CD1c-positive myeloid dendritic cell (primary cell): ENCODE measurements at regions not wholly inside any gene's neighbourhood (a gene's known extent, or its start where the extent isn't known, plus 50 kb on each side); places are given as distances from the start of the nearest gene placed in this dataset.
A peak's percentile ranks its signal among the peaks of the same experiment; 100 is the strongest.

Source experiments
- DNase-seq: peaks from one replicate; pipeline ENCODE4 v3.0.0-alpha.2; 2016; ENCODE audit errors: extremely low spot score

GRCh38 chr10:123573236-123574108 is 92.7 kb upstream of the GPR26 start:
- peak; percentile 23 for DNase-seq

GRCh38 chr10:123574109-123574698 is 92.0 kb upstream of the GPR26 start:
- no peak for DNase-seq

- no peak for DNase-seq
Observed at GRCh38 chr10:123575105-123575504, 91.0 kb upstream of the GPR26 start.

GRCh38 chr10:123576706-123577105 is 89.4 kb upstream of the GPR26 start:
- no peak for DNase-seq

- DNase-seq = no peak
Observed at GRCh38 chr10:123577921-123578461, 88.2 kb upstream of the GPR26 start.

- no peak for DNase-seq
Observed at GRCh38 chr10:123578721-123579120, 87.4 kb upstream of the GPR26 start.

- DNase-seq = no peak
Observed at GRCh38 chr10:123579675-123580074, 86.5 kb upstream of the GPR26 start.

- DNase-seq = no peak
Observed at GRCh38 chr10:123580426-123580825, 85.7 kb upstream of the GPR26 start.

GRCh38 chr10:123581656-123582055 is 84.5 kb upstream of the GPR26 start:
- DNase-seq = no peak

GRCh38 chr10:123582084-123582989 is 83.8 kb upstream of the GPR26 start:
- DNase-seq = peak; percentile 67

- peak; percentile 37 for DNase-seq
Observed at GRCh38 chr10:123583639-123584418, 82.3 kb upstream of the GPR26 start.

GRCh38 chr10:123584419-123584775 is 81.8 kb upstream of the GPR26 start:
- no peak for DNase-seq

GRCh38 chr10:123585477-123586445 is 80.4 kb upstream of the GPR26 start:
- no peak for DNase-seq

- DNase-seq = no peak
Observed at GRCh38 chr10:123587110-123587509, 79.0 kb upstream of the GPR26 start.

- no peak for DNase-seq
Observed at GRCh38 chr10:123588386-123588914, 77.7 kb upstream of the GPR26 start.

GRCh38 chr10:123595661-123596060 is 70.5 kb upstream of the GPR26 start:
- DNase-seq = no peak

- DNase-seq = no peak
Observed at GRCh38 chr10:123597676-123598075, 68.5 kb upstream of the GPR26 start.

- DNase-seq = no peak
Observed at GRCh38 chr10:123599366-123599849, 66.7 kb upstream of the GPR26 start.

- no peak for DNase-seq
Observed at GRCh38 chr10:123600177-123600576, 66.0 kb upstream of the GPR26 start.

GRCh38 chr10:123603130-123603529 is 63.0 kb upstream of the GPR26 start:
- no peak for DNase-seq
